ENCODE measurements at regions not wholly inside any gene's neighbourhood (a gene's known extent, or its start where the extent isn't known, plus 50 kb on each side); places are given as distances from the start of the nearest gene placed in this dataset.
"Not testable (repeated sequence)": the region's sequence is repeated elsewhere in the genome, so short reads cannot be mapped to it uniquely, and the experiment has no call there.

GRCh38 chr17:34434052-34434451 is 71.0 kb upstream of the CCL1 start:
- Histone ChIP-seq H3K9me3 (replicated peaks) (no peaks in the 10 kb centered on the region), H3K27me3 (ENCODE audit: low read depth) (peaks cover 53% of the 10 kb centered on the region), H3K27ac (replicated peaks) (no peak overlapping the region), H3K4me3 (no peak overlapping the region), H3K4me1 (no peaks in the 10 kb centered on the region), H3K36me3 (no peaks in the 10 kb centered on the region)
- no peak for TF ChIP-seq CTCF (IDR thresholded peaks at IDR 0.05; ENCODE audit: borderline replicate concordance)
- intact Hi-C loops (cut with micrococcal nuclease) = no loop called here
- no peak for DNase-seq

GRCh38 chr17:34424814-34425491 is 61.9 kb upstream of the CCL1 start:
- Histone ChIP-seq H3K27ac (replicated peaks) (no peak overlapping the region), H3K4me1 (no peaks in the 10 kb centered on the region), H3K36me3 (no peaks in the 10 kb centered on the region), H3K27me3 (ENCODE audit: low read depth) (peaks cover 89% of the 10 kb centered on the region), H3K9me3 (replicated peaks) (no peaks in the 10 kb centered on the region), H3K4me3 (no peak overlapping the region)
- DNase-seq = no peak
- intact Hi-C loops (cut with micrococcal nuclease) = loop anchor here (10.0 kb wide), 2 partner anchors 90 to 690 kb away; partner anchors contain the start of gene RAD51D
- TF ChIP-seq CTCF (IDR thresholded peaks at IDR 0.05; ENCODE audit: borderline replicate concordance) = no peak

- H3K4me1 ChIP-seq = no peaks in the 10 kb centered on the region
- no peaks in the 10 kb centered on the region for H3K9me3 ChIP-seq (replicated peaks)
- H3K27ac ChIP-seq (replicated peaks) = no peak overlapping the region
- no peak for DNase-seq
- H3K36me3 ChIP-seq = no peaks in the 10 kb centered on the region
- TF ChIP-seq CTCF (IDR thresholded peaks at IDR 0.05; ENCODE audit: borderline replicate concordance) = no peak
- intact Hi-C loops (cut with micrococcal nuclease) = loop anchor here (10.0 kb wide), 2 partner anchors 91 to 691 kb away; partner anchors contain the start of gene RAD51D
- H3K27me3 ChIP-seq (ENCODE audit: low read depth) = peaks cover 89% of the 10 kb centered on the region
- H3K4me3 ChIP-seq = no peak overlapping the region
These were observed 61.2 kb upstream of the CCL1 start for GRCh38 chr17:34423978-34424813.

- not testable (repeated sequence) for H3K9me3 ChIP-seq (replicated peaks); H3K27ac ChIP-seq (replicated peaks); H3K36me3 ChIP-seq; DNase-seq; H3K4me3 ChIP-seq; H3K4me1 ChIP-seq
- peaks cover 89% of the 10 kb centered on the region for H3K27me3 ChIP-seq (ENCODE audit: low read depth)
- intact Hi-C loops (cut with micrococcal nuclease) = loop anchor here (10.0 kb wide), 2 partner anchors 91 to 691 kb away; partner anchors contain the start of gene RAD51D
These were observed 60.3 kb upstream of the CCL1 start for GRCh38 chr17:34423315-34423714.

- Histone ChIP-seq H3K9me3 (replicated peaks) (no peaks in the 10 kb centered on the region), H3K36me3 (no peaks in the 10 kb centered on the region), H3K27ac (replicated peaks) (no peak overlapping the region), H3K27me3 (ENCODE audit: low read depth) (peaks cover 89% of the 10 kb centered on the region), H3K4me1 (no peaks in the 10 kb centered on the region), H3K4me3 (no peak overlapping the region)
- TF ChIP-seq CTCF (IDR thresholded peaks at IDR 0.05; ENCODE audit: borderline replicate concordance) = no peak
- no peak for DNase-seq
- intact Hi-C loops (cut with micrococcal nuclease) = loop anchor here (10.0 kb wide), 2 partner anchors 94 to 694 kb away; partner anchors contain the start of gene RAD51D
These were observed 57.9 kb upstream of the CCL1 start for GRCh38 chr17:34420900-34421299.
